ENCODE measurements at regions not wholly inside any gene's neighbourhood (a gene's known extent, or its start where the extent isn't known, plus 50 kb on each side); places are given as distances from the start of the nearest gene placed in this dataset.

- TF ChIP-seq, protein P1, sequence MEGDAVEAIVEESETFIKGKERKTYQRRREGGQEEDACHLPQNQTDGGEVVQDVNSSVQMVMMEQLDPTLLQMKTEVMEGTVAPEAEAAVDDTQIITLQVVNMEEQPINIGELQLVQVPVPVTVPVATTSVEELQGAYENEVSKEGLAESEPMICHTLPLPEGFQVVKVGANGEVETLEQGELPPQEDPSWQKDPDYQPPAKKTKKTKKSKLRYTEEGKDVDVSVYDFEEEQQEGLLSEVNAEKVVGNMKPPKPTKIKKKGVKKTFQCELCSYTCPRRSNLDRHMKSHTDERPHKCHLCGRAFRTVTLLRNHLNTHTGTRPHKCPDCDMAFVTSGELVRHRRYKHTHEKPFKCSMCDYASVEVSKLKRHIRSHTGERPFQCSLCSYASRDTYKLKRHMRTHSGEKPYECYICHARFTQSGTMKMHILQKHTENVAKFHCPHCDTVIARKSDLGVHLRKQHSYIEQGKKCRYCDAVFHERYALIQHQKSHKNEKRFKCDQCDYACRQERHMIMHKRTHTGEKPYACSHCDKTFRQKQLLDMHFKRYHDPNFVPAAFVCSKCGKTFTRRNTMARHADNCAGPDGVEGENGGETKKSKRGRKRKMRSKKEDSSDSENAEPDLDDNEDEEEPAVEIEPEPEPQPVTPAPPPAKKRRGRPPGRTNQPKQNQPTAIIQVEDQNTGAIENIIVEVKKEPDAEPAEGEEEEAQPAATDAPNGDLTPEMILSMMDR (IDR thresholded peaks at IDR 0.05 in 2 of 3, conservative IDR thresholded peaks at IDR 0.05 in 1 of 3; ENCODE audit: borderline replicate concordance in 1 of 3, insufficient read depth in 1 of 3, low read depth in 2 of 3, low read length in 2 of 3) = no peak
- TF ChIP-seq ATF3 (IDR thresholded peaks at IDR 0.05) (no peak), POLR2AphosphoS5 (IDR thresholded peaks at IDR 0.05; ENCODE audit: low read depth, low read length) (no peak), POLR2A (IDR thresholded peaks at IDR 0.05; ENCODE audit: borderline replicate concordance, extremely low read depth, insufficient read depth, insufficient read length) (no peak), RAD21 (IDR thresholded peaks at IDR 0.05; ENCODE audit: low read depth) (no peak), MAX (IDR thresholded peaks at IDR 0.05) (no peak), EZH2 (IDR thresholded peaks at IDR 0.05) (no peak), SP1 (IDR thresholded peaks at IDR 0.05; ENCODE audit: low read depth) (no peak), EZH2phosphoT487 (IDR thresholded peaks at IDR 0.05; ENCODE audit: borderline replicate concordance) (no peak), ZFX (IDR thresholded peaks at IDR 0.05) (no peak), JUND (IDR thresholded peaks at IDR 0.05) (no peak), ELF1 (IDR thresholded peaks at IDR 0.05; ENCODE audit: borderline replicate concordance, low read depth) (no peak), SIN3A (IDR thresholded peaks at IDR 0.05; ENCODE audit: low read depth) (no peak)
These were observed 135.5 kb upstream of the PZP start for GRCh38 chr12:9343731-9344130.

Data from HCT116 (cell line).